ENCODE measurements at regions not wholly inside any gene's neighbourhood (a gene's known extent, or its start where the extent isn't known, plus 50 kb on each side); places are given as distances from the start of the nearest gene placed in this dataset.
A peak's percentile ranks its signal among the peaks of the same experiment; 100 is the strongest.

GRCh38 chr21:31396399-31396798, 52.3 kb upstream of the TIAM1 start:
- no peak overlapping the region for H3K4me3 ChIP-seq (ENCODE audit: low read depth, poor library complexity, severe bottlenecking)
- 96 to 97% methylated on average over 4 of the region's 4 CpGs for WGBS, 2 donors
- no peak for DNase-seq (ENCODE audit: low spot score in 2 of 2)
- intact Hi-C loops (cut with DNase I; ENCODE audit: low total_unique reads), result no loop called here
- TF ChIP-seq, protein P1, sequence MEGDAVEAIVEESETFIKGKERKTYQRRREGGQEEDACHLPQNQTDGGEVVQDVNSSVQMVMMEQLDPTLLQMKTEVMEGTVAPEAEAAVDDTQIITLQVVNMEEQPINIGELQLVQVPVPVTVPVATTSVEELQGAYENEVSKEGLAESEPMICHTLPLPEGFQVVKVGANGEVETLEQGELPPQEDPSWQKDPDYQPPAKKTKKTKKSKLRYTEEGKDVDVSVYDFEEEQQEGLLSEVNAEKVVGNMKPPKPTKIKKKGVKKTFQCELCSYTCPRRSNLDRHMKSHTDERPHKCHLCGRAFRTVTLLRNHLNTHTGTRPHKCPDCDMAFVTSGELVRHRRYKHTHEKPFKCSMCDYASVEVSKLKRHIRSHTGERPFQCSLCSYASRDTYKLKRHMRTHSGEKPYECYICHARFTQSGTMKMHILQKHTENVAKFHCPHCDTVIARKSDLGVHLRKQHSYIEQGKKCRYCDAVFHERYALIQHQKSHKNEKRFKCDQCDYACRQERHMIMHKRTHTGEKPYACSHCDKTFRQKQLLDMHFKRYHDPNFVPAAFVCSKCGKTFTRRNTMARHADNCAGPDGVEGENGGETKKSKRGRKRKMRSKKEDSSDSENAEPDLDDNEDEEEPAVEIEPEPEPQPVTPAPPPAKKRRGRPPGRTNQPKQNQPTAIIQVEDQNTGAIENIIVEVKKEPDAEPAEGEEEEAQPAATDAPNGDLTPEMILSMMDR (IDR thresholded peaks at IDR 0.05), result no peak
- no peak for TF ChIP-seq POLR2A (IDR thresholded peaks at IDR 0.05)

DNA sequence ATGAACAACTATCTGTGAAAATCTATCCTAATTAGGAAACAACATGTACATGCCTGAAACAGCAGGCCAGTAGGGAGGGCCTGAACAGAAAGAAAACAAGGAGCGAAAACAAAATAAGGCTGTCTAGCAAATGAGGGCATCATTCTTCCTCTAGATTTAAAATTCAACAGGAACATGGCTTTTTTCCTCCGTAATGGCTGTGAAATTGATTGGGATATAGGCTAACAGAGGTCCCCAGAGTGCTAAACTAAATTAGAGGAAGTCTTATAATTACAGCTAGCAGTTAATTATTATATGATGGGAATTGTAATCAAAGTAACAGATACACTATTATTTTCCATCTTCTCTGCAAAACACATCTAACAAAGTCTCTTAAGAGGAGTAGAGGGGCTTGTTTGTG, 51.7 kb upstream of the TIAM1 start:
- TF ChIP-seq, protein P1 (IDR thresholded peaks at IDR 0.05), result no peak
- no peak for TF ChIP-seq POLR2A (IDR thresholded peaks at IDR 0.05)
- intact Hi-C loops (cut with DNase I; ENCODE audit: low total_unique reads), result no loop called here
- WGBS, 2 donors, result 81 to 87% methylated on average over 2 of the region's 2 CpGs
- no peak overlapping the region for H3K4me3 ChIP-seq (ENCODE audit: low read depth, poor library complexity, severe bottlenecking)
- DNase-seq (ENCODE audit: low spot score in 2 of 2), result no peak

DNA sequence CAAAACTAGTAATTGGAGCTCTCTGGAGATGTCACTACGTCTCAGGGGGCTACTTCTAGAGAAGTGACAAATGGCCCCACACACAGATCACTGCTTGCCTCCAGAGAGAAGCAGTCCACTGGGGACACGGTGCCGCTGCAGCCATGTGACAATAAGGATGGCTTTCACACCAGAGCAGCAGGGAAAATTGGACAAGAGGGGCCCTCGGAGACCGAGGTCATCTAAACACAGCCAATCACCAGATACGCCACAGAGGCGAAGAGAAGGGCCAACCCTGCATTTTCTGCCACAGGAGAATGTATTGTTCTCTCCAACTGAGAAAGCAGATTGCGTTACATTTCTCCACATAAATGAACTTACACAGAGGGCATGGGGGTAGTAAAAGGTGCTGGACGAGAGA, 51.2 kb upstream of the TIAM1 start:
- H3K4me3 ChIP-seq (ENCODE audit: low read depth, poor library complexity, severe bottlenecking), result no peak overlapping the region
- intact Hi-C loops (cut with DNase I; ENCODE audit: low total_unique reads), result no loop called here
- peak in 1 of 2 donors; percentile 76 for DNase-seq (ENCODE audit: low spot score in 2 of 2)
- 90 to 92% methylated on average over 9 of the region's 9 CpGs for WGBS, 2 donors
- no peak for TF ChIP-seq POLR2A (IDR thresholded peaks at IDR 0.05)
- TF ChIP-seq, protein P1 (IDR thresholded peaks at IDR 0.05), result no peak

- no peak for DNase-seq (ENCODE audit: low spot score in 2 of 2)
- intact Hi-C loops (cut with DNase I; ENCODE audit: low total_unique reads), result no loop called here
- TF ChIP-seq, protein P1 (IDR thresholded peaks at IDR 0.05), result no peak
- no peak for TF ChIP-seq POLR2A (IDR thresholded peaks at IDR 0.05)
- H3K4me3 ChIP-seq (ENCODE audit: low read depth, poor library complexity, severe bottlenecking), result no peak overlapping the region
- 88 to 90% methylated on average over 5 of the region's 5 CpGs for WGBS, 2 donors
Measured at GRCh38 chr21:31394309-31394708, 50.2 kb upstream of the TIAM1 start.

All from lower leg skin (tissue), 4 donors.